CD14-positive monocyte (primary cell): ENCODE measurements at regions not wholly inside any gene's neighbourhood (a gene's known extent, or its start where the extent isn't known, plus 50 kb on each side); places are given as distances from the start of the nearest gene placed in this dataset.

Experiments
- DNase-seq, 3 donors: peaks; one replicate each; pipeline ENCODE4 v3.0.0-alpha.2; 2011 to 2022
- H2AFZ ChIP-seq: 2 replicates; pipeline ENCODE4 v1.6.0; 2012; ENCODE audit warnings: mild to moderate bottlenecking, low read depth, low read length, inconsistent platforms; ENCODE audit not compliant: insufficient read depth, poor library complexity, severe bottlenecking
- H3K27ac ChIP-seq, 2 donors: 1 replicate in 1 of 2; 2 replicates in 1 of 2; pipeline ENCODE4 v1.5.1; 2012 to 2013; ENCODE audit warnings: low read length in 2 of 2, control low read depth in 1 of 2, inconsistent platforms in 1 of 2, low read depth in 1 of 2, mild to moderate bottlenecking in 1 of 2
- H3K27me3 ChIP-seq, 2 donors: one replicate each; pipeline versions ENCODE4 v1.6.0 to v1.6.1; 2011 to 2013; ENCODE audit warnings: low read length in 2 of 2; ENCODE audit not compliant: control insufficient read depth in 2 of 2, insufficient read depth in 2 of 2
- H3K36me3 ChIP-seq, 2 donors: replicated peaks in 1 of 2; 1 replicate in 1 of 2; 2 replicates in 1 of 2; pipeline versions ENCODE4 v1.5.1 to v1.6.1; 2012 to 2013; ENCODE audit warnings: low read length in 2 of 2, control low read depth in 1 of 2, inconsistent platforms in 1 of 2, mild to moderate bottlenecking in 1 of 2; ENCODE audit not compliant: insufficient read depth in 2 of 2, control insufficient read depth in 1 of 2
- H3K4me1 ChIP-seq, 2 donors: 1 replicate in 1 of 2; 2 replicates in 1 of 2; pipeline versions ENCODE4 v1.5.1 to v1.6.1; 2012 to 2013; ENCODE audit warnings: low read length in 2 of 2, control low read depth in 1 of 2, inconsistent platforms in 1 of 2, mild to moderate bottlenecking in 1 of 2, moderate library complexity in 1 of 2; ENCODE audit not compliant: insufficient read depth in 2 of 2, control insufficient read depth in 1 of 2
- H3K4me2 ChIP-seq: replicated peaks from 2 replicates; pipeline ENCODE3; 2012; ENCODE audit warnings: low read length, moderate library complexity, mild to moderate bottlenecking; ENCODE audit not compliant: poor library complexity, severe bottlenecking; ENCODE audit errors: extremely low read depth
- H3K4me3 ChIP-seq, 3 experiments: fragments of 200-600 bp in 1 of 3; sonication (generic) in 1 of 3; replicated peaks in 1 of 3; 1 replicate in 2 of 3; 2 replicates in 1 of 3; pipeline ENCODE4 v1.5.1; 2011 to 2013; ENCODE audit warnings: low read length in 3 of 3, mild to moderate bottlenecking in 3 of 3, control low read depth in 2 of 3, low read depth in 2 of 3, inconsistent platforms in 1 of 3, moderate library complexity in 1 of 3
- H3K79me2 ChIP-seq: 2 replicates; pipeline ENCODE4 v1.6.0; 2012; ENCODE audit warnings: mild to moderate bottlenecking, control low read depth, inconsistent platforms, low read length, moderate library complexity; ENCODE audit not compliant: insufficient read depth
- H3K9ac ChIP-seq: 2 replicates; pipeline ENCODE4 v1.6.0; 2017; ENCODE audit warnings: low read length, mild to moderate bottlenecking; ENCODE audit not compliant: insufficient read depth, poor library complexity, severe bottlenecking
- H3K9me3 ChIP-seq, 2 donors: replicated peaks in 1 of 2; 1 replicate in 1 of 2; 2 replicates in 1 of 2; pipeline versions ENCODE4 v1.5.1 to v1.6.1; 2012 to 2013; ENCODE audit warnings: low read length in 2 of 2, control low read depth in 1 of 2; ENCODE audit not compliant: control insufficient read depth in 1 of 2, insufficient read depth in 1 of 2
- H4K20me1 ChIP-seq: 2 replicates; pipeline ENCODE4 v1.6.0; 2012; ENCODE audit warnings: mild to moderate bottlenecking, low read length, control low read depth, moderate library complexity; ENCODE audit not compliant: insufficient read depth
- H3K27ac Mint-ChIP-seq, 7 donors: one replicate each; pipeline ENCODE4 v1.8.0; 2020; ENCODE audit warnings: mild to moderate bottlenecking in 7 of 7, mixed read lengths in 7 of 7, moderate library complexity in 6 of 7, inconsistent platforms in 2 of 7
- H3K27me3 Mint-ChIP-seq, 3 donors: one replicate each; pipeline ENCODE4 v1.8.0; 2021 to 2022; ENCODE audit warnings: low read depth in 3 of 3, mild to moderate bottlenecking in 3 of 3, mixed read lengths in 3 of 3, moderate library complexity in 3 of 3, inconsistent platforms in 1 of 3
- H3K36me3 Mint-ChIP-seq, 2 donors: one replicate each; pipeline ENCODE4 v1.8.0; 2020; ENCODE audit warnings: mixed read lengths in 2 of 2, inconsistent platforms in 1 of 2, mild to moderate bottlenecking in 1 of 2
- H3K4me1 Mint-ChIP-seq: one replicate; pipeline ENCODE4 v1.8.0; 2020; ENCODE audit warnings: mild to moderate bottlenecking, mixed read lengths
- H3K4me3 Mint-ChIP-seq, 2 donors: one replicate each; pipeline ENCODE4 v1.8.0; 2020; ENCODE audit warnings: mild to moderate bottlenecking in 2 of 2, mixed read lengths in 2 of 2, moderate library complexity in 1 of 2
- H3K9me3 Mint-ChIP-seq, 7 donors: one replicate each; pipeline ENCODE4 v1.8.0; 2020 to 2022; ENCODE audit warnings: mixed read lengths in 7 of 7, mild to moderate bottlenecking in 6 of 7, moderate library complexity in 6 of 7, inconsistent platforms in 2 of 7
- whole genome bisulfite sequencing: methylation state at CpG from one replicate; pipeline ENCODE4 v1.1.5; 2013; ENCODE audit warnings: missing lambda C conversion rate; ENCODE audit not compliant: insufficient coverage; 5-methylcytosine and 5-hydroxymethylcytosine counted together
- intact Hi-C, 2 donors: fragments of 100-400 bp; cut with micrococcal nuclease; formaldehyde crosslinking; loops; one replicate each; pipeline versions ENCODE4 v1.15.0 to v1.15.1; 2023
- TF ChIP-seq, protein P1 (sequence below): fragments of 200-600 bp; IDR thresholded peaks from one replicate; pipeline ENCODE4 v1.8.0; 2022; ENCODE audit warnings: antibody characterized with exemption, mild to moderate bottlenecking

DNA sequence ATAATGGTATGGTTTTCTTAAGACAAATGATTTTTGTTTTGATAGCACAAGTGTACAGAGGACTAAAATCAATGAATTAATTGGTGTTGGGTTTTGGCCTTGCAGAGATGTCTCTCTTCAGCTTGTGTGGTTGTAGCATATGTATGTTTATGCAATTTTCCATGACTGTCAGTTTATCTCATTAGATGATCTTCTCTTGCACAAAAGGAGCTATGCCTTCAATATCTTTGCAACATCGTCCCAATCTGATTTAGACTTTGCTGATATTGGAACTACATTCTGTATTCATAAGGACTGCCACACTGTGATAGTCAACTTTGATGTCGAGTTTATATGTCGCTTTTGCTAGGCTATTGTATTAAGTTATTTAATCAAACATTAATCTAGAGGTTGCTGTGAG, 140.0 kb upstream of the TAF11L2 start:
- DNase-seq = no peak
- Histone ChIP-seq H3K4me3 (no peak overlapping the region), H3K36me3 (no peaks in the 10 kb centered on the region), H3K27ac (no peak overlapping the region), H2AFZ (no peak overlapping the region), H4K20me1 (no peaks in the 10 kb centered on the region), H3K4me1 (peaks cover 12 to 16% of the 10 kb centered on the region in 2 donors), H3K79me2 (no peaks in the 10 kb centered on the region), H3K9ac (no peak overlapping the region), H3K27me3 (no peaks in the 10 kb centered on the region), H3K9me3 (peaks cover 7 to 9% of the 10 kb centered on the region in 2 donors), H3K4me2 (no peak overlapping the region)
- Mint-ChIP-seq H3K27me3 (peaks cover 0 to 7% (median 2%) of the 10 kb centered on the region in 3 donors), H3K9me3 (peaks cover 8 to 24% (median 13%) of the 10 kb centered on the region in 7 donors), H3K36me3 (peaks cover 4 to 6% of the 10 kb centered on the region in 2 donors), H3K27ac (no peak overlapping the region), H3K4me3 (no peak overlapping the region), H3K4me1 (peaks cover 22% of the 10 kb centered on the region)
- intact Hi-C loops = loop anchor here in 1 of 2 donors (5.0 kb wide), 2 partner anchors 39 to 101 kb away; no protein-coding TSS in a partner anchor
- TF ChIP-seq, protein P1, sequence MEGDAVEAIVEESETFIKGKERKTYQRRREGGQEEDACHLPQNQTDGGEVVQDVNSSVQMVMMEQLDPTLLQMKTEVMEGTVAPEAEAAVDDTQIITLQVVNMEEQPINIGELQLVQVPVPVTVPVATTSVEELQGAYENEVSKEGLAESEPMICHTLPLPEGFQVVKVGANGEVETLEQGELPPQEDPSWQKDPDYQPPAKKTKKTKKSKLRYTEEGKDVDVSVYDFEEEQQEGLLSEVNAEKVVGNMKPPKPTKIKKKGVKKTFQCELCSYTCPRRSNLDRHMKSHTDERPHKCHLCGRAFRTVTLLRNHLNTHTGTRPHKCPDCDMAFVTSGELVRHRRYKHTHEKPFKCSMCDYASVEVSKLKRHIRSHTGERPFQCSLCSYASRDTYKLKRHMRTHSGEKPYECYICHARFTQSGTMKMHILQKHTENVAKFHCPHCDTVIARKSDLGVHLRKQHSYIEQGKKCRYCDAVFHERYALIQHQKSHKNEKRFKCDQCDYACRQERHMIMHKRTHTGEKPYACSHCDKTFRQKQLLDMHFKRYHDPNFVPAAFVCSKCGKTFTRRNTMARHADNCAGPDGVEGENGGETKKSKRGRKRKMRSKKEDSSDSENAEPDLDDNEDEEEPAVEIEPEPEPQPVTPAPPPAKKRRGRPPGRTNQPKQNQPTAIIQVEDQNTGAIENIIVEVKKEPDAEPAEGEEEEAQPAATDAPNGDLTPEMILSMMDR = no peak
- no CpG with 5 or more reads among the region's 3 CpGs for WGBS

DNA sequence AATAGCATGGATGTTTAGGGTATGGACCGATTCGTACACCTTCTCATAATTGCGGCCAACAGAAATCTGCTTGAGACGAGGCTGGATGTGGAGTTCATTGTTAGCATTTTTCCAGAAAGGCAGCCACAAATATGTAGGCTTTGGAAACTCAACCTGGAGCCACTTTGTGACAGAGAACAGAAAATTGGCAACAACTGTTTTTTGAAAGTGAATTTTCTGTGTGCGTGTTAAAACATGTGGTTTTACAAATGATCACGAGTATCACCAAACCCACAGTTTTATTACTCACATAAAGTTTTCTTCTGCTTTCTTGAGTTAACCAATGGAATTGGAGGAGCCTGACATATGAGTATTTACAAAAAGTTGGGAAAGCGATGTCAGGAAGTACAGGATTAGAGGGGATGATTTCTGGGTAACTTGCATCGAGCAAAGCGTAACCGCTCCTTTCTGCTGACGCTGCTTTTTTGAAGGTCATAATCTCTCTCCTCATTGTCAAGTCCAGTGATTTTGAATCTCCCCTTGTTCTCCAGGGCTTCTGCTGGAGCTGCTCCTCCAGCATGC, 138.5 kb upstream of the TAF11L2 start:
- Histone ChIP-seq H3K4me3 (no peak overlapping the region), H4K20me1 (no peaks in the 10 kb centered on the region), H3K27me3 (no peaks in the 10 kb centered on the region), H3K9me3 (peaks cover 1 to 4% of the 10 kb centered on the region in 2 donors), H3K4me2 (no peak overlapping the region), H3K27ac (peak overlapping the region in 1 of 2 donors; percentile 33), H3K9ac (no peak overlapping the region), H2AFZ (no peak overlapping the region), H3K4me1 (peaks cover 12 to 16% of the 10 kb centered on the region in 2 donors), H3K79me2 (no peaks in the 10 kb centered on the region), H3K36me3 (no peaks in the 10 kb centered on the region)
- peaks cover 0 to 7% (median 2%) of the 10 kb centered on the region in 3 donors for H3K27me3 Mint-ChIP-seq
- TF ChIP-seq, protein P1 = no peak
- DNase-seq = peak; percentile 55 to 85 (median 71)
- intact Hi-C loops = loop anchor here in 1 of 2 donors (5.0 kb wide), 2 partner anchors 38 to 102 kb away; no protein-coding TSS in a partner anchor
- H3K9me3 Mint-ChIP-seq = peaks cover 3 to 17% (median 6%) of the 10 kb centered on the region in 7 donors
- no peak overlapping the region for H3K4me3 Mint-ChIP-seq
- H3K4me1 Mint-ChIP-seq = peaks cover 22% of the 10 kb centered on the region
- WGBS = 62% methylated on average over 5 of the region's 11 CpGs
- H3K36me3 Mint-ChIP-seq = peaks cover 2% of the 10 kb centered on the region in 2 donors
- peak overlapping the region in 5 of 7 donors; percentile 11 to 88 (median 72) for H3K27ac Mint-ChIP-seq
